Fibroblast of the conjunctiva (primary cell): ENCODE measurements at regions not wholly inside any gene's neighbourhood (a gene's known extent, or its start where the extent isn't known, plus 50 kb on each side); places are given as distances from the start of the nearest gene placed in this dataset.
"Not testable (repeated sequence)": the region's sequence is repeated elsewhere in the genome, so short reads cannot be mapped to it uniquely, and the experiment has no call there.

Experiments used
- DNase-seq: peaks from one replicate; pipeline ENCODE4 v3.0.0-alpha.2; 2010; ENCODE audit warnings: low read depth

DNA sequence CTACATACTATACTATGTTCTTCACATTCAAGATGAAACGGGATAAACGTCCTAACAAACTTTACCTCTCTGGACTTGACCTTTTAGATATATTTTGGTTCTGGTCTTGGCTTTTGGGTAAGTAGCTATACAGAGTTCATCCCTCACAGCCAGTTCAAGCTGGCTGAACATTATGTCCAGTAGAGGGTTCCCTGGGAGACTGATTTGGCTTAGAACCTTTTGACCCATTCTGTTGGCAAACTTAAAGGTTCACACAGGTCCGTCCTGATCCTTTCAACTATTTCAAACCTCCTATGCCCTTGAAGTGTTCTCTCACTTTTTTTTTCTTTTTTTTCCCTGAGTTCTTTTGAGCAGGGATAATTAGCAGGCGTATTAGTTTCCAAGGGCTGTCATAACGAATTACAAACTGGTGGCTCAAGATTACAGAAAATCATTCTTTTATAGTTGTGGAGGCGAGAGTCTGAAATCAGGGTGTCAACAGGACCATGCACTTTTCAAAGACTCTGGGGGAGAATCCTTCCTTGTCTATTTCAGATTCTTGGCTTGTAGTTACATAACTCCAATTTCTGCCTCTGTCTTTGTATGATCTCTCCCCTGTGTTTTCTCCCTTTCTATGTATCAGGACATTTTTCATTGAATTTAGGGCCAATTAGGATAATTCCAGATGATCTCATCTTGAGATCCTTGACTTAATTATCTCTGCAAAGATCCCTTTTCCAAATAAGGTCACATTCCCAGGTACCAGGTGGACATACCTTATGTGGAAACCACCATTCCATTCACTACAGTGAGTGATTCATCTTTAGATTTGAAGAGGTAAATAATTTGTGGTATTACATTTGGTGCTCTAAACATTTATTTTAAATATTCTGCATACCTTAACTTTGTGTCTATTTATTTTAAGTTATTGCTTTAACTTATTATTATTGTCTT lies 257.4 kb upstream of the USP25 start:
- no peak for DNase-seq

DNA sequence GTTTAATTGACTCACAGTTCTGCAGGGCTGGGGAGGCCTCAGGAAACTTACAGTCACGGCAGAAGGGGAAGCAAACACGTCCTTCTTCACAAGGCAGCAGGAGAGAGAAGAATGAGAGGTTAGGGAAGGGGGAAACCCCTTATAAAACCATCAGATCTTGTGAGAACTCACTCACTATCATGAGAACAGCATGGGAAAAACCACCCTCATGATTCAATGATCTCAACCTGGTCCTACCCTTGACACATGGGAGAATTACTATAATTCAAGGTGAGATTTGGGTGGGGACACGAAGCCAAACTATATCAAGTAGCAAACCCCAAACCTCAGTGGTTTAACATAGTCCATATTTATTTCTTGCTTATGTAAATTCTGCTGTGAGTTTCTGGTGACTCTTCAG lies 252.0 kb upstream of the USP25 start:
- not testable (repeated sequence) for DNase-seq

- no peak for DNase-seq
Measured at GRCh38 chr21:15480160-15480559, 249.6 kb upstream of the USP25 start.

GRCh38 chr21:15483138-15483780 lies 246.5 kb upstream of the USP25 start:
- DNase-seq, result peak; percentile 86

GRCh38 chr21:15486460-15487195 lies 243.2 kb upstream of the USP25 start:
- no peak for DNase-seq

- DNase-seq, result no peak
Measured at GRCh38 chr21:15487196-15487550, 242.6 kb upstream of the USP25 start.

DNA sequence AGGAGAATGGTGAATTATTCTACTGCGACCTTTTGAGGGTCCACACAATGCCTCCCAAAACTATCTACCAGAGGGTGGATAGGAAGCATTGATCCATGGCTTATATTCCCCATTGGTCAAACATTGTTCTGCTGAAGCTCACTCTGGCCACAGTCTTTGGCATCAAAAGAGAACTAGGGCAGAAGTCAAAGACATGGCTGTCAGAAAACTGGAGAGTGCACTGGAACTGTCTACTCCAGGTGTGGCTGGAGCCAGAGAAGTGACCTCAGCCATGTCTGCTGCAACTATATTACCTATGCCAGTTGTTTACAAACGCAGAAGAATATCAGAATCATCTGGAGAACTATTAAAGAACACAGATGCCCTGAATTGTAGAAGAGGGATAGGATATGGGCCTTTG lies 238.7 kb upstream of the USP25 start:
- DNase-seq, result no peak

- DNase-seq, result no peak
Measured at GRCh38 chr21:15493646-15494045, 236.1 kb upstream of the USP25 start.

DNA sequence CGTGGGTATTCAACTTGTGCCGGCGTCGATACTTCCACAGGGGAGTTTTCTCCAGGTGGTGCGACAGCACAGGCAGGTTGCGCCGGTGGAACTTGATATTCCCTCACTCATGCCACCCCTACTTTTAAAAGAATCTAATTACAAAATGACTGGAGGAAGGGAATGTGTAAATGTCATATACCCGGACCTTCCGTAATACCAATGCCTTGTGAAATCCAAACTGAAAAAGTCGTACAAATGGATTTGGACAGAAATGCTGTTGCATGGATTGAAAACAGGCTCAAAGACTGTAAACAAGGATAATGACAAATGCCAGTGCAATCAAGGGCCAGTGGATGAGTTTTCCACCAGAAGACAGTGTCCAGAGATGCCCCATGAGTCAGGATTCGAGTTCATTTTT lies 235.3 kb upstream of the USP25 start:
- DNase-seq, result no peak

GRCh38 chr21:15495965-15496364 lies 233.8 kb upstream of the USP25 start:
- DNase-seq, result peak; percentile 17

DNA sequence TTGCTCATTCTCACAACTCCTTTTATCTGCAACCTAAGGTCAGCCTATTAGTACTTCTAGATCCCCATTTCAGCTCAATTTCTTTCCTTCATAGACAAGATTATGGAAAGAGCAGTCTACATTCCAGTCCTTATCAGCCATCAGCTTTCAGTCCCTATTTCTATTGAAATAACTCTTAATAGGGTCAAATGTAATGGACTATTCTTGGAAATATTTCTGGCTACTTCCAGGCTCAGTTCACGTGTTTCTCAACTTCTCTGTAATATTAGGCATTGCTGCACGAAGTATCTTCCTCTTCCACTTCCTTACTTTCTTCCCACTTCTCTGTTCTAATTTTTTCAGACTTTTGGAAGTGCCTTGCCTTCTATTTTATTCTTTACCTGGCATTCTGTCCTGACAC lies 232.9 kb upstream of the USP25 start:
- DNase-seq, result no peak

DNA sequence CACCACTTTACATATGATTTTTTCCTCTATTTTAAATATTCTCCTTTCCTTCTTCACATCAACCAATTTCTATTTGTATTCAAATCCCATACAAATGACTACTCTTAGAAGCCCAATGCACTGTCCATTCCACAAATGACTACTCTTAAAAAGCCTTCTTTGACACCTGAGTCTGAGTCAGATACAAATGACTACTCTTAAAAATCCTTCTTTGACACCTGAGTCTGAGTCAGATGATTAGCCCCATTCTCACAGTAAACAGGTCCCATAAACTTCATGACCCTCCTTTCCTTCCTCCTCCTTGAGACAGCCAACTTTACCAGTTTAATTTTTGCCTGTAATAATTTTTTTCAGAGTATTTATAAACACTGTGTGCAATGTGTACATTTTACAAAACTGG lies 231.3 kb upstream of the USP25 start:
- DNase-seq, result no peak

DNA sequence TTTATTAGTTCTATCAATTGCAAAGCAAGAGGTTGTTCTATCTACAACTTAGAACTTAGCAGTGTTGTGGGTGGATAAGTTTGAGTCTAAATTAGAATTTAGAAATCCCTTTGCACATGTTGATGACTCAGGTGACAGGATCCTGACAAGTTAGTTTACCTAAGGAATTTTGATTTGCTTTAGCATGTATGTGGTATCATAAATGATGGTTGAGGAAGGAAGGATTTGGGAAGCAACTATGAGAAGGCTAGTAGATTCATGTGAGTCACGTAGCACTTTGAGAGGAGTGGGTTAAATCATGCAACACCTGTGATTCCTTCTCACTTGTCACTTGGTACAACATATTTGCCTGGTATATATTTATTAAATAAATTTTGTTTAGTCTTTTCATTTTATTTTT lies 223.7 kb upstream of the USP25 start:
- no peak for DNase-seq

DNA sequence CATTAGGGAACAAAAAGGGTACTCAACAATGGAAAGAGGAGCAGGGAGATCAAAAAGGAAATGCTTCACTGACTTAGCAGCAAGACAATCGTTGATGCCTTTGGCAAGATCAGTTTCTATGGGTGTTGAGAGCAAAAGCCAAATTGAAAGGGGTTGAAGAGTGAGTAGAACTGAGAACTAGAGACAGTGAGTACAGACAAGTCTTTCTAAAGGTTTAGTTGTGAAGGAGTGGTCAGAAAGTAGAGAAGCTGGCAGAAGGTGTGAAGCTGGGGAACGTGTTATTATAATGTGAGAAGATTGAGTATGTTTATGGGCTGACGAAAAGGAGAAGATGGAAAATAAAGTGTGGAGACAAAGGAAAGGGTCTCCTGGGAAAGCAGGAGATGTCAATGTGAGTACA lies 221.2 kb upstream of the USP25 start:
- no peak for DNase-seq

- DNase-seq, result no peak
Measured at GRCh38 chr21:15514073-15514946, 215.5 kb upstream of the USP25 start.

- DNase-seq, result no peak
Measured at GRCh38 chr21:15515908-15516307, 213.9 kb upstream of the USP25 start.

GRCh38 chr21:15517394-15517793 lies 212.4 kb upstream of the USP25 start:
- DNase-seq, result no peak

DNA sequence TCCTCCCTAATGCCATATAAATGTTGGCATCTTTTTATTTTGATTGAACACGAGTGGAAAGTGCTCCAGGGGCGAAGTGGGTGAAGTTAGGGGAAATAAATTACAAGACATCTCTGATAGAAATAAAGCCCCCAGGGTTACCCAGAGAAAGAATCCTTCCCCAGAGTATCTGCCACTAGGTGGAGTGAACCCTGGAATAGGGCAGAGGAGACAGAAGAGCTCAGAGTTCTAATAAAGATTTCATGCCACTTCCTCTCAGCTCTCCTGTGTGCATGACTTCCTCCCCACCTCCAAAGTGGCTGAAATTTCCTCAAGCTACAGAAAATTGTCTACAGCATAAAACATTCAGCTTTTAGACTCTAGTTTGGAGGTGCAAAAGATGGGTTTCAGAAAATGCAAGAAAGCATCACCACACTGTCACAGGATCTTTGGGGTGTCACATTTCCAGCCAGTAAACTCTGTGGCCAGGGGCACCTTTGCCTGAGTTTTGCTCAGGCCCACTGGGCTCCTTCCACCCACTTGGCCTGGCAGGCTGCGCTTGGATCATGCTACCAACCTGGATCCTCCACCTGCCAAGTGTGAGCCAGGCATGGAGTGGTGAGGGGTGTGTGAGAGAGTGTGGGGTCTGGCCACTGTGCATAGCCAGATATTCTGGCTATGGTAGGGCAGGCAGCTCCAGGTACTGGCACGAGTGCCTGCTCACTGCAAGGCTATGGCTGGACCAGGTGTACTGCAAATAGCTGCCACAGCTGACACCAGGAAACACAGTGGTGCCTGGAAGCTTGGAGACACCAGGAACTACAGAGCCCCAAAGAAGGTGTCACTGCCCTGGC lies 208.8 kb upstream of the USP25 start:
- DNase-seq, result no peak

GRCh38 chr21:15521644-15522001 lies 208.2 kb upstream of the USP25 start:
- DNase-seq, result no peak

DNA sequence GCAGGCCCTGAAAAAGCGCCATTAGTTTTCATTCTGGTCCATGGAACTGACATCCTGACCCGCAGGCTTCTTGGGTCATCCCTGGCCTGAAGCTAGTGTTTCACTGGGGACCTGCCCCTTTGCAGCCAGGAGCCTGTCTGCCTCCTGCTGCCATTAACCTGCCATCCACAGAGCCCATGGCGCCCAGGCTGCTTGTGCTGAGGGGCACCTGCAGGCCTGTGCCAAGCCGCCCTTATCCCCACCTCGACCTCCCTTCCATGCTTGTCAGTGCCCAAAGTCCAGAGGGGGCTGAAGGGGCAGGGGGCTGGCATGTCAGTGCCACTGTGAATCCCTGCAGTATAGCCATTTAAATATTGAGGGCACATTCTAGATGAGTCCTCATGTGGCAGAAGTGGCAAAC lies 207.6 kb upstream of the USP25 start:
- no peak for DNase-seq

- no peak for DNase-seq
Measured at GRCh38 chr21:15524855-15525254, 204.9 kb upstream of the USP25 start.
